AG09309 (cell line): ENCODE measurements at regions not wholly inside any gene's neighbourhood (a gene's known extent, or its start where the extent isn't known, plus 50 kb on each side); places are given as distances from the start of the nearest gene placed in this dataset.

Experiments
- DNase-seq: peaks from one replicate; pipeline ENCODE4 v3.0.0-alpha.2; 2010; ENCODE audit warnings: low read depth
- H3K4me3 ChIP-seq: 2 replicates; pipeline ENCODE4 v1.5.1; 2011; ENCODE audit warnings: mild to moderate bottlenecking, low read depth, low read length, moderate library complexity; ENCODE audit not compliant: control insufficient read depth
- TF ChIP-seq, protein P1 (sequence below): IDR thresholded peaks from 2 replicates; pipeline ENCODE4 v1.5.1; 2011; ENCODE audit warnings: mild to moderate bottlenecking, low read depth, low read length, inconsistent platforms; ENCODE audit not compliant: insufficient read depth, control insufficient read depth; ENCODE audit errors: missing control alignments

DNA sequence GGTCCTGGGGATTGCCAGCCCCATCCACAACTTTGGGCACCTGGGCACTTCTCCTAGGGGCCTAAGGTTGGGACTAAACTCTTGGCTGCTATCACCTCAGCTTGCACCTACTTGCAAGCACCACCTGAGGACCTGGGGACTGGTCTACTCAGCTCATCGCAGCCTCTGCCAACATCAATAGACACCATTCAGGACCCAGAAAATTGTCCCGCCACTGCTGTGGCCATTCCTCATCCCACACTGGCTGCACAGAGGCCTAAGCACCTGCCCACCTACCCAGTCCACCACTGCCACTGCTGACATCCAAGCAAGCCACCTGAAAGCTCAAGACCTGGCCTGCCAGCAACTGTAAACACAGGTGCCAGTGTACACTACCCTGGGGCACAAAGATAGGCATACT, 234.1 kb downstream of the STK31 start:
- DNase-seq, result no peak
- no peak overlapping the region for H3K4me3 ChIP-seq
- TF ChIP-seq, protein P1, sequence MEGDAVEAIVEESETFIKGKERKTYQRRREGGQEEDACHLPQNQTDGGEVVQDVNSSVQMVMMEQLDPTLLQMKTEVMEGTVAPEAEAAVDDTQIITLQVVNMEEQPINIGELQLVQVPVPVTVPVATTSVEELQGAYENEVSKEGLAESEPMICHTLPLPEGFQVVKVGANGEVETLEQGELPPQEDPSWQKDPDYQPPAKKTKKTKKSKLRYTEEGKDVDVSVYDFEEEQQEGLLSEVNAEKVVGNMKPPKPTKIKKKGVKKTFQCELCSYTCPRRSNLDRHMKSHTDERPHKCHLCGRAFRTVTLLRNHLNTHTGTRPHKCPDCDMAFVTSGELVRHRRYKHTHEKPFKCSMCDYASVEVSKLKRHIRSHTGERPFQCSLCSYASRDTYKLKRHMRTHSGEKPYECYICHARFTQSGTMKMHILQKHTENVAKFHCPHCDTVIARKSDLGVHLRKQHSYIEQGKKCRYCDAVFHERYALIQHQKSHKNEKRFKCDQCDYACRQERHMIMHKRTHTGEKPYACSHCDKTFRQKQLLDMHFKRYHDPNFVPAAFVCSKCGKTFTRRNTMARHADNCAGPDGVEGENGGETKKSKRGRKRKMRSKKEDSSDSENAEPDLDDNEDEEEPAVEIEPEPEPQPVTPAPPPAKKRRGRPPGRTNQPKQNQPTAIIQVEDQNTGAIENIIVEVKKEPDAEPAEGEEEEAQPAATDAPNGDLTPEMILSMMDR, result no peak

DNA sequence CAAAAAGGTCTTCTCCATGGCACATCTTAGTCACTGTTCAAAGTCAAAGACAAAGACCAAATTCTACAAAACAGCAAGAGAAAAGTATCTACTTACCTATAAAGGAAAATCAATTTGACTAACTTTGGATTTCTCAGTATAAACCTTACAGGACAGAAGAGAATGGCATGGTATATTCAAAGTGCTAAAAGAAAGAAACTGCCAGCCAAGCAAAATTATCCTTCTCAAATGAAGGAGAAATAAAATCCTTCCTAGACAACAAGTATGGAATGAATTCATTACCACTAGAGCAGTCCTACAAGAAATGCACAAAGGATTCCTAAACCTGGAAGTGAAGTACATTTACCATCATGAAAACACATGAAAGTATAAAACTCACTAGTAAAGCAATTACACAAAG, 235.5 kb downstream of the STK31 start:
- DNase-seq, result no peak
- TF ChIP-seq, protein P1, result no peak
- H3K4me3 ChIP-seq, result no peak overlapping the region

DNA sequence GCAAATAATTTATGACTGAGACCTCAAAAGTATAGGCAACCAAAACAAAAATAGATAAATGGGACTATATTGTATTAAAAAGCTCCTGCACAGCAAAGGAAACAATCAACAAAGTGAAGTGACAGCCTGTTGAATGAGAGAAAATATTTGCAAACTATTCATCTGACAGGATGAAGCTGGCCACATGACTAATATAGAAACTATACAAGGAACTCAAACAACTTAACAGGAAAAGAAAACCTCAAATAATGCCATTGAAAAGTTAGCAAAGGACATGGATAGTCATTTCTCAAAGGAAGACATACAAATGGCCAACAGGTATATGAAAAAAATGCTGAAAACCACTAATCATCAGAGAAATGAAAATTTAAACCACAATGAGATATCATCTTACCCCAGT, 245.1 kb downstream of the STK31 start:
- DNase-seq, result no peak
- H3K4me3 ChIP-seq, result no peak overlapping the region
- TF ChIP-seq, protein P1, result no peak

DNA sequence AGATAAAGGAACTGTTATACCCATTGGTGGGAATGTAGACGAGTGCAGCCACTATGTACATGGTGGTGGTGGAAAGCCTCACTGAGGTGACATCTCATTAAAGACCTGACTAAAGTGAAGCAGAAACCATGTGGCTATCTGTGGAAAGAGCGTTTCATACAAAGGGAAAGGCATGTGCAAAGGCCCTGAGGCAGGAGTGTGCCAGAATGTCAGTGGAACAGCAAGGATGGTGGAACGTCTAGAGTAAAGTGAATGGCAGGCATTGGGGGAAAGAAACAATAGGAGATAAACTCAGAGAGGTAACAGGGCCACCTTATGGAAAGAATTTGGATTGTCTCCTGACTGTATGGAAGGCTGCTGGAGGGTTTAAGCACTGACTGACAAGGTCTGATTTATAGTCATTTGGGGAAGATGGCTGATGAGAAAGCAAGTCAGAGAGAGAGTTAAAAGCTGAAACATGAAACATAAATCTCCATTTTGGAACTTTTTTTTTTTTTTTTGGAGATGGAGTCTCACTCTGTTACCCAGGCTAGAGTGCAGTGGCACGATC, 245.7 kb downstream of the STK31 start:
- no peak for DNase-seq
- H3K4me3 ChIP-seq, result no peak overlapping the region
- TF ChIP-seq, protein P1, result no peak

DNA sequence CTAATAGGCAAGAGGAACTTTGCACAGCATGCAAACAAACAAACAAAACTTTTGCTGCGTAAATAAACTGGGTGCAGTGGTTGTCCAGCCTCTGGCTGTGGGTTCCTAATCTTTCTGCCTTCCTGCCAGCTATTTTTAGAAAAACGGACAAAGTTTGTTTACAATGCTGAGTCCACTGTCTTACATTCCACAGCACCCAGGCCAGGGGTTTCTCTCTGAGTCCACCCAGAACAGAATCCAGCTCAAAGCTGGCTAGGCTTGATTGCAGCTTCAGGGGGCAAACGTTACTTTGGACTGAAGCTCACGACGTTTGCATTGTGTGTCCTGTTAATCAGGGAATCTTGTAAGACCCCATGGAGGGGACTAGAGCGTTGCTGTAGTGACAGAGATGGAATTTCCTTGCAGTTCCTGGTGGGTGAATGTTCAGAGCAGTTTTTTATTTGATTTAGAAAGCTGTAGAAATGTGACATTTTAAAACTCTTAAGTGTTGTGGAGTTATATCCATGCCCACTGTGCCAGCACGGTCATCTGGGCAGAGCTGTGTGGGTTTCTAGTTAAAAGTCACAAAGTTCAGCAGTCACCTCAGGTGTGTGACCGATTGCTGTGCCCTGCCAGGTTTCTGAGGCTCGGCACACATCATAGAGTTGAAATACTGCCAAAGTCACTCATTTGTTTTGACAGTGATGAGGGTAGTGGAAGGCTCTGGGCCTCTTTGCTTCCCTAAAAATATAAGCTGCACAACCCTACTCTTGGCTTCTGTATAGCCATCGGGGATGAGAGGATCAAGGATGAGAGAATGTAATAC, 247.0 kb downstream of the STK31 start:
- H3K4me3 ChIP-seq, result no peak overlapping the region
- DNase-seq, result no peak
- TF ChIP-seq, protein P1, result no peak

DNA sequence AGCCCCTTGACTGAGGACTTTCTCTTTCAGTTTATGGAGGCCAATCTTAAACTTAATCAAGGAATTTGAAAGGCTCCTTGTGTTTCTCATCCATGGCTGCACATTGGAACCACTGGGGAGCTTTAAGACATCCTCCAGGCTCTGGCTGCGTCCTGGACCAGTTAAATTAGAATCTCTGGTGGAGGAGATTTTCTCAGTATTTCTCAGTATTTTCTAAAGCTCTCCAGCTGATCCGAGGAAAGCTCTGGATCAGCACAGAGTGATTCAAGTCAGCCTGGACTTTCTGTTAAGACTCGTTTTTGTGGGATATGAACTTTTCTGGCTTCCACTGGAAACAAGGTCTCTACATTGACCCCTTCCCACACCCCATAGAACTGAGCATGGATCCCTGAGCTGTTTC, 249.8 kb downstream of the STK31 start:
- no peak for DNase-seq
- TF ChIP-seq, protein P1, result no peak

More for the DNA sequence above, 249.8 kb downstream of the STK31 start:
- no peak overlapping the region for H3K4me3 ChIP-seq
